Activated T-cell treated with anti-CD3 and anti-CD28 coated beads, Interleukin-2, amount 50 U/mL, for 24 hours (primary cell): ENCODE measurements at regions not wholly inside any gene's neighbourhood (a gene's known extent, or its start where the extent isn't known, plus 50 kb on each side); places are given as distances from the start of the nearest gene placed in this dataset.
A peak's percentile ranks its signal among the peaks of the same experiment; 100 is the strongest.

Experiments
- DNase-seq: peaks from one replicate; pipeline ENCODE4 v3.0.0-alpha.2; 2020
- H3K27ac Mint-ChIP-seq: 2 replicates; pipeline ENCODE4 v1.8.0; 2020; ENCODE audit warnings: mild to moderate bottlenecking, mixed read lengths
- H3K27me3 Mint-ChIP-seq: 2 replicates; pipeline ENCODE4 v1.8.0; 2020; ENCODE audit warnings: mixed read lengths
- H3K36me3 Mint-ChIP-seq: 2 replicates; pipeline ENCODE4 v1.8.0; 2020; ENCODE audit warnings: low read depth, mixed read lengths
- H3K4me1 Mint-ChIP-seq: 2 replicates; pipeline ENCODE4 v1.8.0; 2020; ENCODE audit warnings: low read depth, mixed read lengths
- H3K4me3 Mint-ChIP-seq: 2 replicates; pipeline ENCODE4 v1.8.0; 2020; ENCODE audit warnings: mild to moderate bottlenecking, moderate library complexity, mixed read lengths
- H3K9me3 Mint-ChIP-seq: 2 replicates; pipeline ENCODE4 v1.8.0; 2020; ENCODE audit warnings: mixed read lengths

- no peaks in the 10 kb centered on the region for H3K36me3 Mint-ChIP-seq
- H3K27ac Mint-ChIP-seq: no peak overlapping the region
- H3K4me3 Mint-ChIP-seq: no peak overlapping the region
- no peaks in the 10 kb centered on the region for H3K4me1 Mint-ChIP-seq
- no peaks in the 10 kb centered on the region for H3K9me3 Mint-ChIP-seq
- no peak for DNase-seq
- H3K27me3 Mint-ChIP-seq: peaks cover 4% of the 10 kb centered on the region
Measured at GRCh38 chr10:78565841-78566240, 502.9 kb upstream of the ZMIZ1 start.

GRCh38 chr10:78566284-78567111 is 502.3 kb upstream of the ZMIZ1 start:
- Mint-ChIP-seq H3K4me3 (no peak overlapping the region), H3K4me1 (no peaks in the 10 kb centered on the region), H3K27ac (no peak overlapping the region), H3K9me3 (no peaks in the 10 kb centered on the region), H3K36me3 (no peaks in the 10 kb centered on the region), H3K27me3 (peaks cover 4% of the 10 kb centered on the region)
- DNase-seq: no peak

GRCh38 chr10:78567680-78568455 is 500.9 kb upstream of the ZMIZ1 start:
- Mint-ChIP-seq H3K9me3 (no peaks in the 10 kb centered on the region), H3K36me3 (no peaks in the 10 kb centered on the region), H3K27ac (no peak overlapping the region), H3K4me1 (no peaks in the 10 kb centered on the region), H3K27me3 (peaks cover 4% of the 10 kb centered on the region), H3K4me3 (no peak overlapping the region)
- DNase-seq: no peak

GRCh38 chr10:78568620-78569019 is 500.1 kb upstream of the ZMIZ1 start:
- Mint-ChIP-seq H3K27ac (no peak overlapping the region), H3K36me3 (no peaks in the 10 kb centered on the region), H3K4me3 (no peak overlapping the region), H3K27me3 (peaks cover 4% of the 10 kb centered on the region), H3K4me1 (no peaks in the 10 kb centered on the region), H3K9me3 (no peaks in the 10 kb centered on the region)
- no peak for DNase-seq

GRCh38 chr10:78570633-78571235 is 498.0 kb upstream of the ZMIZ1 start:
- no peaks in the 10 kb centered on the region for H3K9me3 Mint-ChIP-seq
- no peak overlapping the region for H3K27ac Mint-ChIP-seq
- no peak overlapping the region for H3K4me3 Mint-ChIP-seq
- no peak for DNase-seq
- no peaks in the 10 kb centered on the region for H3K27me3 Mint-ChIP-seq
- no peaks in the 10 kb centered on the region for H3K4me1 Mint-ChIP-seq
- H3K36me3 Mint-ChIP-seq: no peaks in the 10 kb centered on the region

GRCh38 chr10:78571286-78571685 is 497.5 kb upstream of the ZMIZ1 start:
- H3K27ac Mint-ChIP-seq: no peak overlapping the region
- H3K27me3 Mint-ChIP-seq: no peaks in the 10 kb centered on the region
- DNase-seq: no peak
- no peak overlapping the region for H3K4me3 Mint-ChIP-seq
- no peaks in the 10 kb centered on the region for H3K9me3 Mint-ChIP-seq
- H3K4me1 Mint-ChIP-seq: no peaks in the 10 kb centered on the region
- H3K36me3 Mint-ChIP-seq: no peaks in the 10 kb centered on the region

GRCh38 chr10:78571891-78572290 is 496.9 kb upstream of the ZMIZ1 start:
- Mint-ChIP-seq H3K9me3 (no peaks in the 10 kb centered on the region), H3K36me3 (no peaks in the 10 kb centered on the region), H3K27ac (no peak overlapping the region), H3K4me3 (no peak overlapping the region), H3K4me1 (no peaks in the 10 kb centered on the region), H3K27me3 (no peaks in the 10 kb centered on the region)
- DNase-seq: no peak

- no peak for DNase-seq
- H3K4me3 Mint-ChIP-seq: no peak overlapping the region
- H3K27ac Mint-ChIP-seq: no peak overlapping the region
- H3K4me1 Mint-ChIP-seq: no peaks in the 10 kb centered on the region
- H3K9me3 Mint-ChIP-seq: no peaks in the 10 kb centered on the region
- no peaks in the 10 kb centered on the region for H3K27me3 Mint-ChIP-seq
- H3K36me3 Mint-ChIP-seq: no peaks in the 10 kb centered on the region
Measured at GRCh38 chr10:78572565-78572964, 496.2 kb upstream of the ZMIZ1 start.

- Mint-ChIP-seq H3K9me3 (no peaks in the 10 kb centered on the region), H3K4me1 (peaks cover 13% of the 10 kb centered on the region)
Measured at GRCh38 chr10:78574547-78574946, 494.2 kb upstream of the ZMIZ1 start.

GRCh38 chr10:78575400-78575799 is 493.4 kb upstream of the ZMIZ1 start:
- Mint-ChIP-seq H3K27me3 (no peaks in the 10 kb centered on the region), H3K9me3 (no peaks in the 10 kb centered on the region), H3K36me3 (no peaks in the 10 kb centered on the region), H3K4me3 (no peak overlapping the region), H3K27ac (no peak overlapping the region), H3K4me1 (peaks cover 14% of the 10 kb centered on the region)
- no peak for DNase-seq

More at GRCh38 chr10:78574547-78574946, 494.2 kb upstream of the ZMIZ1 start:
- no peaks in the 10 kb centered on the region for H3K36me3 Mint-ChIP-seq
- H3K4me3 Mint-ChIP-seq: no peak overlapping the region
- DNase-seq: no peak
- no peak overlapping the region for H3K27ac Mint-ChIP-seq
- no peaks in the 10 kb centered on the region for H3K27me3 Mint-ChIP-seq

GRCh38 chr10:78576276-78576675 is 492.5 kb upstream of the ZMIZ1 start:
- H3K4me1 Mint-ChIP-seq: peaks cover 14% of the 10 kb centered on the region
- H3K9me3 Mint-ChIP-seq: no peaks in the 10 kb centered on the region
- no peaks in the 10 kb centered on the region for H3K27me3 Mint-ChIP-seq
- H3K4me3 Mint-ChIP-seq: no peak overlapping the region
- DNase-seq: no peak
- H3K36me3 Mint-ChIP-seq: no peaks in the 10 kb centered on the region
- H3K27ac Mint-ChIP-seq: no peak overlapping the region

- no peaks in the 10 kb centered on the region for H3K9me3 Mint-ChIP-seq
- no peak overlapping the region for H3K27ac Mint-ChIP-seq
- peaks cover 14% of the 10 kb centered on the region for H3K4me1 Mint-ChIP-seq
- H3K4me3 Mint-ChIP-seq: no peak overlapping the region
- no peaks in the 10 kb centered on the region for H3K36me3 Mint-ChIP-seq
- DNase-seq: no peak
- no peaks in the 10 kb centered on the region for H3K27me3 Mint-ChIP-seq
Measured at GRCh38 chr10:78577712-78578111, 491.1 kb upstream of the ZMIZ1 start.

GRCh38 chr10:78578929-78579328 is 489.8 kb upstream of the ZMIZ1 start:
- H3K36me3 Mint-ChIP-seq: no peaks in the 10 kb centered on the region
- H3K4me3 Mint-ChIP-seq: no peak overlapping the region

GRCh38 chr10:78579576-78579975 is 489.2 kb upstream of the ZMIZ1 start:
- Mint-ChIP-seq H3K4me3 (no peak overlapping the region), H3K9me3 (no peaks in the 10 kb centered on the region), H3K27ac (no peak overlapping the region), H3K36me3 (no peaks in the 10 kb centered on the region), H3K27me3 (no peaks in the 10 kb centered on the region), H3K4me1 (peaks cover 14% of the 10 kb centered on the region)
- no peak for DNase-seq

More at GRCh38 chr10:78578929-78579328, 489.8 kb upstream of the ZMIZ1 start:
- peak overlapping the region; percentile 87 for H3K27ac Mint-ChIP-seq
- no peaks in the 10 kb centered on the region for H3K9me3 Mint-ChIP-seq
- no peaks in the 10 kb centered on the region for H3K27me3 Mint-ChIP-seq
- H3K4me1 Mint-ChIP-seq: peaks cover 14% of the 10 kb centered on the region
- peak; percentile 59 for DNase-seq

GRCh38 chr10:78579995-78580394 is 488.8 kb upstream of the ZMIZ1 start:
- no peaks in the 10 kb centered on the region for H3K9me3 Mint-ChIP-seq
- H3K4me1 Mint-ChIP-seq: peaks cover 14% of the 10 kb centered on the region
- no peak for DNase-seq
- no peaks in the 10 kb centered on the region for H3K36me3 Mint-ChIP-seq
- H3K27me3 Mint-ChIP-seq: no peaks in the 10 kb centered on the region
- H3K4me3 Mint-ChIP-seq: no peak overlapping the region
- no peak overlapping the region for H3K27ac Mint-ChIP-seq
